SKM-1 treated with dmso at 0.1 percent for 144 hours (cell line): ENCODE measurements at regions not wholly inside any gene's neighbourhood (a gene's known extent, or its start where the extent isn't known, plus 50 kb on each side); places are given as distances from the start of the nearest gene placed in this dataset.

Experiments used
- DNase-seq: peaks from one replicate; lab custom pipeline; 2025; ENCODE audit not compliant: unreplicated experiment; lab: John Stamatoyannopoulos, UW

GRCh38 chr3:80533553-80533952 is 765.8 kb upstream of the ROBO1 start:
- no peak for DNase-seq

- no peak for DNase-seq
Measured at GRCh38 chr3:80526153-80526552, 758.4 kb upstream of the ROBO1 start.

- DNase-seq: no peak
Measured at GRCh38 chr3:80521081-80521480, 753.3 kb upstream of the ROBO1 start.

- DNase-seq: no peak
Measured at GRCh38 chr3:80519436-80519835, 751.6 kb upstream of the ROBO1 start.

- no peak for DNase-seq
Measured at GRCh38 chr3:80496452-80496851, 728.7 kb upstream of the ROBO1 start.

GRCh38 chr3:80492162-80492561 is 724.4 kb upstream of the ROBO1 start:
- DNase-seq: no peak

- no peak for DNase-seq
Measured at GRCh38 chr3:80472961-80473360, 705.2 kb upstream of the ROBO1 start.

GRCh38 chr3:80472459-80472858 is 704.7 kb upstream of the ROBO1 start:
- DNase-seq: no peak

- DNase-seq: no peak
Measured at GRCh38 chr3:80470433-80470832, 702.6 kb upstream of the ROBO1 start.

GRCh38 chr3:80465746-80466145 is 697.9 kb upstream of the ROBO1 start:
- DNase-seq: no peak

- no peak for DNase-seq
Measured at GRCh38 chr3:80451393-80451792, 683.6 kb upstream of the ROBO1 start.

- no peak for DNase-seq
Measured at GRCh38 chr3:80445641-80446040, 677.8 kb upstream of the ROBO1 start.

- DNase-seq: no peak
Measured at GRCh38 chr3:80445053-80445452, 677.3 kb upstream of the ROBO1 start.

- DNase-seq: no peak
Measured at GRCh38 chr3:80439490-80439889, 671.7 kb upstream of the ROBO1 start.

GRCh38 chr3:80434366-80434765 is 666.6 kb upstream of the ROBO1 start:
- DNase-seq: no peak

GRCh38 chr3:80424951-80425350 is 657.2 kb upstream of the ROBO1 start:
- DNase-seq: no peak

GRCh38 chr3:80408030-80408721 is 640.4 kb upstream of the ROBO1 start:
- no peak for DNase-seq

- no peak for DNase-seq
Measured at GRCh38 chr3:80405618-80406017, 637.8 kb upstream of the ROBO1 start.

GRCh38 chr3:80395023-80395422 is 627.2 kb upstream of the ROBO1 start:
- no peak for DNase-seq

GRCh38 chr3:80391573-80391972 is 623.8 kb upstream of the ROBO1 start:
- DNase-seq: no peak

- no peak for DNase-seq
Measured at GRCh38 chr3:80384811-80385210, 617.0 kb upstream of the ROBO1 start.

GRCh38 chr3:80374423-80374822 is 606.6 kb upstream of the ROBO1 start:
- DNase-seq: no peak

- DNase-seq: no peak
Measured at GRCh38 chr3:80368616-80369015, 600.8 kb upstream of the ROBO1 start.
